ENCODE measurements at regions not wholly inside any gene's neighbourhood (a gene's known extent, or its start where the extent isn't known, plus 50 kb on each side); places are given as distances from the start of the nearest gene placed in this dataset.

GRCh38 chr3:22414239-22414638 lies 663.2 kb upstream of the ZNF385D start:
- TF ChIP-seq TAF1 (IDR thresholded peaks at IDR 0.05; ENCODE audit: low read depth, low read length) (no peak), POLR2AphosphoS5 (IDR thresholded peaks at IDR 0.05; ENCODE audit: low read depth, low read length) (no peak), POLR2A (IDR thresholded peaks at IDR 0.05; ENCODE audit: low read depth, low read length) (no peak), PAX5 (IDR thresholded peaks at IDR 0.05; ENCODE audit: insufficient read depth, low read length, severe bottlenecking) (no peak), SPI1 (IDR thresholded peaks at IDR 0.05; ENCODE audit: low read depth, low read length) (no peak), POU2F2 (IDR thresholded peaks at IDR 0.05; ENCODE audit: low read depth, low read length) (no peak)

Measured in GM12891 (cell line).